GM21381 (cell line): ENCODE measurements at regions not wholly inside any gene's neighbourhood (a gene's known extent, or its start where the extent isn't known, plus 50 kb on each side); places are given as distances from the start of the nearest gene placed in this dataset.
"Not testable (repeated sequence)": the region's sequence is repeated elsewhere in the genome, so short reads cannot be mapped to it uniquely, and the experiment has no call there.

Experiments used
- ATAC-seq: cut with Tn5 transposase; IDR thresholded peaks from one replicate; pipeline ENCODE4 v1.9.1; 2021; ENCODE audit warnings: mild to moderate bottlenecking, moderate library complexity; ENCODE audit not compliant: unreplicated experiment

DNA sequence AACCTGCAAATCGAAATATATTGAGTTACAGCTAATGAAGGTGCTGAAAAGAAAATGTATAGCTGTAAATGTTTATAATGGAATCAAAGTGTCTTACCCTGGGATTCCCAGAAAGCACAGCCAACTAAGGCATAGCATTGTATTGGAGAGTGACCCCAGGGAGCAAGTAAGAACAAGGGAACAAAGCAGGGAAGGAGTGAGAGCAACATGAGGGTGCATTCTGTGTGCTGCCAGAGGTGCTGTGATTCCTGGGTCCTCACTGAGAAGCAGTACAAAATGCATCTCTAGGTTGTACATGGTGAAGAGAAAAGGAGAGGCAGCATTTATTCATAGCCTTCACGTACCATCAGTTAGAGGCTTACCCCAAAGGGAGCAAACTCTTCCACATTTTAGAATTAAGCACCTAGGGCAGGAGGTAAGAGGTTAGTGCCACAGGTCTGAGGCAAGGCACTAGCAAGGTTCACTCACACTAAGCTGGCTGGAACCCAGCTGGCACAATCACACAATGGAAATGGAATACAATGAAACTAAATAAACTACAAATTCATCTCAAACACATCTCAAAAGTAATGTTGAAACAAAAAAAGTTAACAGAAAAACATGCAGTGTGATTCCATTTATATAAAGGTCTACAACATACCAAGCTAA, 151.5 kb upstream of the C2CD4B start:
- no peak for ATAC-seq

DNA sequence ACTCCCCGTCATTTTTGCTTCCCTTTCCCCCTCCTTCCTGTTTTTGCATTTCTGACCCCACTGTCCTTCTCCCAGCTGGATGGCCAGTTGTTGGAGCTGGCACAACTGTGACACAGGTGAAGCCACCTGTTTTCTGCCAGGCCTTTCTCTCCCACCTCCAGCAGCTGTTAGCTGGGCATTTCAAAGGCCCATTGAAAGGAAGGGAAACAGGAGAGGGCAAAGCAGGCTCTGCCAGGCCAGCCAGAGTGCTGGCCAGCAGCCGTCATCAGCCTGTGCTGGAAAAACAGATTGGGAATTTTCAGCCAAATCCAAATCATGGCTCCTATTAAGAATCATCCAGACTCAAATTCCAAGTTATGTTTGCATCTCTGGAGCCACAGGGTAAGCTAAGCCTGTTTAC, 155.2 kb upstream of the C2CD4B start:
- no peak for ATAC-seq

DNA sequence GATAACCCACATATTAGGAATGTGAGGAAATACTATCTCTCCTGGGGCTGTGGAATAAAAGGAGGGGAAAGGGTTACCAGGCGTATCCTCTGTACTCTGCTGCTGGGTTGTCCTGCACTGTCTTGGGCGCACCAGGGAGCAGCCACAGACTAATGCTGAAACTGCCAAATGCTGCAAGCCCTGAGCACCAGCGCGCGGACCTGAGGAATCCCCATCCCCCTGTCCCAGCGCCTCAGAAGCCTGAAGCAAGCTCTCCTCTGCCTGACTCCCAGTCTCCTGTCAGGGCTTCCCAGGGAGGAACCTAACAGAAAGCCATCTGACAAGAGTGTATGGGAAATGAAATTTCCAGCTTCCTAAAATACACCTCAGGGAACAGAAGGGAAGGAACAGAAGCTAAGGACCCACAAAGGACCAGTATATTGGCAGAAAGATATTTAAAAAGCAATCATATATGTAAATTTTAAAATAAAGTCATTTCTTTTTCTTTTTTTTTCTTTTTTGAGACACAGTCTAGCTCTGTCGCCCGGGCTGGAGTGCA, 158.3 kb upstream of the C2CD4B start:
- ATAC-seq: no peak

DNA sequence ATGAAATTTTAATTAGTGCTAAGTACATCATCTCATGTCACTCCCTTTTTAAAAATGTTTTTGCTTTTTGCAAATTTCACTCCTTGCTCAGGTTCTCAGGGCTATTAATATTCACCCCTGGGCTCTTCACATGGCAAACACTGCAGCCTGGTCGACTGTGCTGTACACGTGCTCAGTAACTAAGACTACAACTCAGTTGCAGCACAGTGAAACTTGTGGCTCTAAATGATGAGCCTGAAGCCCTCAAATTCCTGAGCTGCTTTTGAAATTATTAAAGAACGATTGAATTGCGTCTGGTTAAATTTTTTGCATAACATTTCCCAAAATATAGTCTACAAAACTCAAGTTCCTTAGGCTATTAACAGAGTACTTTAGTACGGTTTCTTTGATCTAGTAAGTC, 159.3 kb upstream of the C2CD4B start:
- ATAC-seq: no peak

DNA sequence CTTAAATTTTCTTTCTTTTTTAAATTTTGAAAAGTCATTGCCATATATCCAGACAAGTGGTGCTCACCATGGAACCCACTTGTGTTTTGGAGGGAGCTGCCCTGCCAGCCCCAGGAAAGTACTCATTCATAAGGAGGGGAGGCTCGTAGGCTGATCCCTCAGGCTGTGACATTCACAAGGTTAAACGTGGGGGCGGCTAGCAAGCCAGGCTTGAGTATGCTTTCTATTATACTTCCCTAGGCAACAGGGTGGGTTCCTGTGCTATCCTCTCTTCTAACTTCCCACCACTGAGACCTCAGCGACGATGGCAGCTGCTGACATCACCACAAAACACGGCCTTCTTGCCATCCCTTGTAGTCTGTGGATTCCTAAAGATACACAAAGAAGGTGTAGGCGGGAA, 160.5 kb upstream of the C2CD4B start:
- ATAC-seq: no peak

DNA sequence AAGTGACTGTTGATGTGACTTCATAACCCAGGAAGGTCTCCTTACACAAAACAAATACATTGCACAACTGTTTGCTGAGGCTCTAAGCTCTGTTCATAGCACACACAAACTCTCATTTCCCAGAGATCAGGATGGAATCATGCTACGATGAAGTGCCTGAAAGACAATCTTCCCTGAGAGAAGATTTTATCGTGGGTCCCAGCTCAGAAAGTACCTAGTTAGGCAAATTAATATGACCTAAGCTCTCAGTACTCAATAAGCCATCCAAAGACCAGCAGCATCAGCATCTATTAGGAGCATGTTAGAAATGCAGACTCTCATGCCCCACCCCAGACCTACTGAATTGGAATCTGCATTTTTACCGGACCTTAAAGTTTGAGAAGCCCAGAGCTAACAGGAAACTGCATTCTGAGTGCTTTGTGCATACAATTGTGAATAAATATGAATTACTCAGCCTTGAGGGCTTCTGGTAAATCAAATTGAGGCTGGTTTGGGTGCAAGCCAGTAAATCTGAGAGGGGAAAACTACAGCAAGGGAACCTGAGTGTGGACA, 161.5 kb upstream of the C2CD4B start:
- ATAC-seq: no peak

DNA sequence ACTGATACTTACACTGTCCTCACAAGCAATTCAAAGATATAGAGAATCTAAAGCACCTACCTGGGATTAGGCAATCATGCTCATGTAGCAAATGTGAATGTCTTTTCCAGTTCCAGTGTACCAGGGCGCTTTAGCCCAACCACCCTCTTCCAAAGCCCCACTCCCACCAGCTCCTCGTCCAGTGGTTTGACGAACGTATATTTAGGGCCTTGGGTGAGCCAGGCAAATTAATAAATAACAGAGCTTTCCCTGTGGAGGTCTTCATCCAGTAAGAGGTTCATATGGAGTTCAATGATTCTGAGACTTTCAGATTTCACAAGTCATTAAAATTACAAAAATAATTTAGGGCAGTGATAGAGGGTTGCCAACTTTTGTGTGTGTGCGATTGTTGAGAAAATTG, 162.3 kb upstream of the C2CD4B start:
- no peak for ATAC-seq

DNA sequence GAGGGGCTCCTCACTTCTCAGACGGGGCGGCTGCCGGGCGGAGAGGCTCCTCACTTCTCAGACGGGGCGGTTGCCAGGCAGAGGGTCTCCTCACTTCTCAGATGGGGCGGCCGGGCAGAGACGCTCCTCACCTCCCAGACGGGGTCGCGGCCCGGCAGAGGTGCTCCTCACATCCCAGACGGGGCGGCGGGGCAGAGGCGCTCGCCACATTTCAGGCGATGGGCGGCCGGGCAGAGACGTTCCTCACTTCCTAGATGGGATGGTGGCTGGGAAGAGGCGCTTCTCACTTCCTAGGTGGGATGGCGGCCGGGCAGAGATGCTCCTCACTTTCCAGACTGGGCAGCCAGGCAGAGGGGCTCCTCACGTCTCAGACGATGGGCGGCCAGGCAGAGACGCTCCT, 167.4 kb upstream of the C2CD4B start:
- not testable (repeated sequence) for ATAC-seq

DNA sequence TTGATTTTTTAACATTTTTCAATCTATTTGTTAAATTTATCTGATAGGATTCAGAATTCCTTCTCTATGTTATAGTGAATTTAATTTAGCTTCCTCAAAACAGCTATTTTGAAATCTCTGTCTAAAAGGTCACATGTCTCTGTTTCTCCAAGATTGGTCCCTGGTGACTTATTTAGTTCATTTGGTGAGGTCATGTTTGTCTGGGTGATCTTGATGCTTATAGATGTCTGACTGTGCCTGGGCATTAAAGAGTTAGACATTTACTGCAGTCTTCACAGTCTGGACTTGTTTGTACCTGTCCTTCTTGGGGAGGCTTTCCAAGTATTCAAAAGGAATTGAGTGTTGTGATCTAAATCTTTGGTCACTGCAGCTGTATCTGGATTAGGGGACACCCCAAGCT, 169.5 kb upstream of the C2CD4B start:
- no peak for ATAC-seq

DNA sequence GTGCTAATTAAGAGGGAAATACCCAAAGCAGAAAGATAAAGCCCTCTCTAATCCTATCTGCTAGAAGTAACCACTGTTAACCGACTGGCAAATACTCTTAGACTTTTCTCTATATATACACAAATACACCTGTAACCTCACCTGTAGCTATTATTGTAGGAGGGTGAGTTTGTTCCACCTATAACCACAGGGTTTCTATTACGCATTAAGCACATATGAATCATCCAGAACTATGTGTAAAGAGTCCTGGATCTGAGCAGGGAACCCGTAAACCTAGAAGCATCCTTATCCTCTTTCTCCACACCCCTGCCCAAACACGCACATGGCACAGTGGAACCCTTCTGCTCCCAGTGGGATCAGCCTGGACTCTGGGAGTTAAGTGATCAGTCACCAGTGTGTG, 172.8 kb upstream of the C2CD4B start:
- no peak for ATAC-seq

DNA sequence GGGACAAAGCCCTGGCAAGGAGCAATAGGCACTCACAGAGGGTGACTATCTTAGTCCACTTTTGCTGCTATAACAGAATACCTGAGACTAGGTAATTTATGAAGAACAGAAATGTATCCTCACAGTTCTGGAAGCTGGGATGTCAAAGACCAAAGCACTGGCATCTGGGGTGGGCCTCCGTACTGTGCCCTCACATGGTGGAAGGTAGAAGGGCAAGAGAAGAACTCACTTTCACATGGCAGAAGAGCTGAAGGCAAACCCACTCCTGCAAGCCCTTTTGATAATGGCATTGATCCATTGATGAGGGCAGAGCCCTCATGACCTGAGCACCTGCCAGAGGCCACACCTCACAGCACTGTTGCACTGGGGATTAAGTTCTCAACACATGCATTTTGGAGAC, 173.4 kb upstream of the C2CD4B start:
- no peak for ATAC-seq

DNA sequence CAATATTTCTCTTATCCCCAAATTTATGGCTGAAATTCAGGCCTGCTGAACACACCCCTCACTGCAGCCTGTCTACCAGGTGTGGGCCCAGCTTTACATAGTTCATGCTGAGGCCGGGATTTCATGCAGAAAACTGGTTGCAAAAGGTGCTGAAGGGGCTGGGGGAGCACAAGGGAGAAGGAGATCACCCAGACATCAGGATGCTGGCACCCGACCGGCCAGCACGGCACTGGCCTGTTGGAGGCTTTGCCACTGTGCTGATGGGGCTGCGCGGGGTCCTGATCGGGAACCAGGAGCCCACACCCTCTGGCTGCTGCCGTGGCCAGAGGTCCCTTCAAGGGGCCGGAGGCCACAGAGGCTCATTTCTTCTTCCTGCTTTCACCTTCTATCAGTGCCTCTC, 177.9 kb upstream of the C2CD4B start:
- no peak for ATAC-seq

DNA sequence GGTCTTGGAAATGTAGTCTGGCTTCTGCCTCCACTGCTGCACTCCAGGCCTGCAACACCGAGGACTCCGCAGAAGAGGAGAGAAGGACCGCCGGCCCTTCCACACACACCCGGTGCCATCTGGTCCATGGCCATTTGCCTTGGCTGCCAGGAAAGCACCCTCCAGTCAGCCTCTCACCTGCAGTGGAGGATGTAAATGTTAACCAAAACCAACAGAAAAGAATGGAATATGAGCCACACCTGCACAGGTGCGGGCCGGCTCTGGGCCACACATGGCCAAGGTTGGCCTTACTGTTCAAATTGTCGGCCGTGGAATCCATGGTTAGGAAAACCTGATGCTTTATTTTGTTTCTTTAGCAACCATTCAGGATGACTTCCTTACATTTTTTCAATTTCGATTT, 178.3 kb upstream of the C2CD4B start:
- ATAC-seq: no peak

DNA sequence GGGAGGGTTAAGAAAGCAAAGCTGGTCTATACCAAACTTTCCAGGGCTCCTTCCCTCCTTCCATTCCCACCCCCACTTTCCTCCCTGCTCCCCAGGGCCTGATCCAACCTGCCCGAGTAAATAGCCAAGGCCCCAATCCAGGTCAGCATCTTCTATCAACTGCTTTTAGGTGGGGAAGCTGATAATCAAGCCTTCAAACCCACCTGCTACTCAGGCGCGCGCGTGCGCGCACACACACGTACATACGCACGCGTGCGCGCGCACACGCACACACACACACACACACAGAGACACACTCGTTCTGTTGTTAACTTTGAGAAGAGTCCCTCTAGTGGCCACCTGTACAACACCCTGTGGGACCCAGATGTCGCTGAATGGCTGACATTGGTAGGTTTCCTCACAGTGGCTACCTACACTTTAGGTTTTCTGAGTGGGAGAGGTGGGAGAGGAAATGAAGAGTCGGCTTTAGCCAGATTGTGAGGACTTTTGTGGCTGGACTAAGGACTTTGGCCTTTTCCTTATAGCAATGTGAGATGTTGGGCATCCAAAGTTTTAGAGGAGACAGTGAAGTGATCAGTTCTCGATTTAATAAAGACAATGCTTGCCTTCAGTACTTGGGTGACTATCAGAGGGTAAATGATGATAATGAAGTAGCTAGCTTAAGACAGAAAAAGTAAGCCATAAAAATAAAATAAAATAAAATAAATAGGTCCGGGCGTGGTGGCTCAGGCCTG, 179.9 kb upstream of the C2CD4B start:
- peak; percentile 72 for ATAC-seq

DNA sequence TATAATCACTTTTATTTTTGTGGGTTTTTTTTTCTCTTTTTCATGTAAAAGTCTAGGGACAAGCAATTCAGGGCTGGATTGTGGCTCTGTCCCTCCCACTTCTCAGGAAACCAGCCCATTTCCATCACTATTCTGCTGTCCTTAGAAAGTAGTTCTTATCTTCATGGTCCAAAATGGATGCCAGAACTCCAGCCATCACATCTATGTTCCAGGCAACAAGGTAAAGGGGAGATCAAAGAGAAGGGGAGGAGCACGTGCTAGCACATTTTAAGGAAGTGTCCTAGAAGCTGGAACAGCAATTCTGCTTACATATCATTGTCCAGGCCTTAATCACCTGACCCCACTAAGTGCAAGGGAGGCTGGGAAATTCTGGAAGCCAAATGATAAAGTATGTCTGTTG, 181.1 kb upstream of the C2CD4B start:
- no peak for ATAC-seq

DNA sequence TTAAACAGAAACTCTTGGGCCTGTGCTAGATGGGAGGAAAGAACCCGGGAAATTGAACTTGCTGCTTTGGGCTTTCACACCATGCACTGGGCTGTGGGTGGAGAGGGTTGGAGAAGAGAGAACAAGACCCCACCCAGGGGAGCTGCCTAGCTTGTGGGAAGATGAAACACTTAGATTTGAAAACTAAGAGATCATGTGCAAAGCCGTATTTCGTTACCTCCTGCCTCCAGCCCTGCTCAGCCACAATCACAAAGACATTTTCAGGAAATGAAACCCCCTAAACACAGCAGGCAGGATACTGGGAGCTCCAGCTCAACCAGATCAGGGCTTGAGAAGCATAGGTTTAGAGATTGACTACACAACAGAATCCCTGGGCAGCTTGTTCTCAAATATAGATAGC, 183.0 kb upstream of the C2CD4B start:
- no peak for ATAC-seq

DNA sequence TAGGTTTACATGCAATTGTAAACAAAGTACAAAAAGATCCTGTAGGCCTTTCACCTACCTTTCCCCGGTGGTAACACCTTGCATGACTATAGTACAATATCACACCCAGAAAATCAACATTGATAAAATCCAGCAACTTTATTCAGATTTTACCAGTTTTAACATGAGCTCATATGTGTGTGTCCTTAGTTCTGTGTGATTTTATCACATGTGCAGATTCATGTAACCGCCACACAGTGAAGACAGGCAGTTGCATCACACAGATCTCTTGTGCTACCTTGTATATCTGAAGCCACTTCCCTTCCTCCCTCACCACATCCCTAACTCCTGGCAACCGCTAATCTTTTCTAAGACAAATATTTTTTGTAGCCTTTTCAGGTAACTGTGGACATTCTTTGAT, 183.5 kb upstream of the C2CD4B start:
- no peak for ATAC-seq

DNA sequence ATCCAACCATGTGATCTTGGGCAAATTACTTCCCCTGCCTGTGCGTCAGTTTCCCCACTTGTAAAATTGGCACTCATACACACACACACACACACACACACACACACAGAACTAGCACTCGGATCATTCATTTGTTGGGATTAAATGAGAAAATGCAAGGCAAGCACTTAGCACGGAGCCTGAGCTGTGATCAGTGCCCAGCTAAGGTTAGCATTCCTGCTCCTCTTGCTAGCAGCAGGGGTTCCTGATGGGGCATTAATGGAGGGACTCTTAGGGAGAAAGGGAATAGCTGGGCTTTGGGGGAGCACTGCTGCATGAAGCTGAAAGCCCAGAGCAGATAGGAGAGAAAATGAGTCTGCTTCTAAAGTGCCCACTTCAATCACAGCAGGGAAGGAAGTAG, 187.7 kb upstream of the C2CD4B start:
- ATAC-seq: no peak

DNA sequence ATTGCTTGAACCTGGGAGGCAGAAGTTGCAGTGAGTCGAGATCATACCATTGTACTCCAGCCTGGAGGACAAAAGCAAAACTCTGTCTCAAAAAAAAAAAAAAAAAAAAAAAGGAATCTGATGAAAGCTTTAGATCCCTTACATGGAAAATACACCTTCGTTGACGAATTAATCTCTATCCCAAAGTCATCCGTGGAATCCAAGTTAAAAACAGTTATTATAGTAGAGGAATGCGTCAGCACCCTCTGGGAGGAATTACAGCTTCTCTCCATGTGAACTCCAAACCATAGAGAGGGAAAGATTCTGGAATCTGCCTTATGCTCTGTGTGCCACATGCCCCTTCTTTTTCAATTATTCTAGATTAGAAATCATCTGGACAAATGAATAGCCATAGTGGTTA, 192.3 kb upstream of the C2CD4B start:
- no peak for ATAC-seq

DNA sequence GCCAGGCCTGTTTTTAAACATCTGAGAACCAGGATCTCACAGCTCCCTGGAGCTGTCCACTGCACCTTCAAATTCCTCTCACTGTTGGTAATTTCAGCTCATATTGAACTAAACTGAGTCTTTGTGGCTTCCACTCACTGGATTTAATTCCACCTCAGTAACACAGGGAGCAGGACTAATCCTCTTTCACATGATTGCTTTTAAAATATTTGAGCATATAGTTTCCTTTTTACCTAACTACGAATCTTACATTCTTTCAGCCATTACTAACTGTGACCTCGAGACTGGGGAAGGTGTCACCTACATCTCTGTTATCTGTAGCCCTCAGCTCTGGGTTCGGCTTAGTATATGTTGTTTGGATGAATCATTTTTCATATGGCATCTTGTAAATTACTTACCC, 194.3 kb upstream of the C2CD4B start:
- ATAC-seq: no peak

DNA sequence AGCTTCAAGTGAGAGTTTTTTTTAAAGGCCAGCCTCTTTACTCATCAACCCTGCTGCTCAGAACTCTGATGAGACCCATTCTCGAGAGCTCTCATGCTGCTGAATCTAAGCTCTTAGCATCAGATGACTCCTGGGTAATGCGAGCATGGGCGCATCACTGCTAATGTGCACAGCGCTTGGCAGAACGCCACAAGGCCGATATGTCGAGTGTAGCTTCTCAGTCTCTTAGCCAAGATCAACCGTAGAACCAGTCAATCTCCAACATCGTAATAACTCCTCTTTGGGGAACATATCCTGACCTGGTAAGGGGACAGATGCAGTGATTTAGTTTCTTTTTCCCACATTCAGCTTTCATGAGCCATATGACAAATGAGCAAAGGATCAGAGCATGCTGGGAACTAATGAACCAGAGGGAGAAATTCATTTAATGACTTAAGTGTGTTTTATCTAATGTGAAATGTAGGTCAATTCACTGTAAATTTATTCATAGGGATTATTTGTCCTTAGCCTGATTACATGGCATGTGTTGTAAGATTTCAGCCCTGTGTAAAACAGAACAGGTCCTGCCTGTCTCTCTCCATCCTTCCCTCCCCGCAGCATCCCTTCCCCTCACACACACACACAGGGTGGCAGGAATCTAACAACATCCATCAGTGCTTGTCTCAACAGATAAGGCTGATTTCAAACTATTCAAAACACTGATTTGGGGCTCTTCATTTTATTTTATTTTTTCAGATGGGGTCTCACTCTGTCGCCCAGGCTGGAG, 195.4 kb upstream of the C2CD4B start:
- no peak for ATAC-seq

DNA sequence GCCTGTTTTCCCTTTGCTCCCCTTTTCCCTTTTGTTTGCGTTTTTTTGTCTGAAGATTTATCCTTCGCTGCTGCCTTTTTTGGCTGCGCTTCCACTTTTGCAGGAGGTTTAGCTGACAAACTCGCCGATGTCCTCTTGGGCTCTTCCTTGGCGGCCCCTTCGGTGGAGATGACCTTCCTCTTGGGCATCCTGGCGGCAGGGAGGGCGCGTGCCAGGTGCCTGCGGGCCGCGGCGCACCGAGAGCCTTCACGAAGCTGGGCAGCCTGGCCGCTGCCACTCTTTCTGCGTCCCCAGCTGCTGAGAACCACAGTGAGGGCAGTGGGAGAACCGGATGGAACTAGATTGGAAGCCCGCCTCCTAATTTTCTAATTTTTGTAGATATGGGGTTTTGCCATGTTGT, 197.1 kb upstream of the C2CD4B start:
- no peak for ATAC-seq
